Activated effector memory CD4-positive, alpha-beta T cell treated with anti-CD3 and anti-CD28 coated beads, Interleukin-2, amount 50 U/mL, for 16 hours (primary cell): ENCODE measurements at regions not wholly inside any gene's neighbourhood (a gene's known extent, or its start where the extent isn't known, plus 50 kb on each side); places are given as distances from the start of the nearest gene placed in this dataset.

Experiments used
- DNase-seq: peaks from one replicate; pipeline ENCODE4 v3.0.0-alpha.2; 2020

DNA sequence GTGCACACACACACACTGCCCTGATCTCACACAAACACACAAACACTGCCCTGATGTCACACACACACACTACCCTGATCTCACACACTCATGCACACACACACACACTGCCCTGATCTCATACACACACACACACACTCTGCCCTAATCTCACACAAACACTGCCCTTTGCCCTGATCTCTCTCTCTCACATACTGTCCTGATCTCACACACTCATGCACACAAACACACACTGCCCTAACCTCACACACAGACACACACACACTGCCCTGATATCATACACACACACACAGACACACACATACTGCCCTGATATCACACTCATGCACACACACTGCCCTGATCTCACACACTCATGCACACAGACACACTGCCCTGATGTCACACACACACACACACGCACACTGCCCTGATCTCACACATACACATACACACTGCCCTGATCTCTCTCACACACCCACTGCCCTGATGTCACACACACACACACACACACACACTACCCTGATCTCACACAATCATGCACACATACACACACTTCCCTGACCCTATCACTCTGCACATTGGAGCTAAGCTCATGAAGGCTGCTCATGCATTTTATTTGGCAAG is 97.6 kb upstream of the DIO3 start:
- DNase-seq = no peak

DNA sequence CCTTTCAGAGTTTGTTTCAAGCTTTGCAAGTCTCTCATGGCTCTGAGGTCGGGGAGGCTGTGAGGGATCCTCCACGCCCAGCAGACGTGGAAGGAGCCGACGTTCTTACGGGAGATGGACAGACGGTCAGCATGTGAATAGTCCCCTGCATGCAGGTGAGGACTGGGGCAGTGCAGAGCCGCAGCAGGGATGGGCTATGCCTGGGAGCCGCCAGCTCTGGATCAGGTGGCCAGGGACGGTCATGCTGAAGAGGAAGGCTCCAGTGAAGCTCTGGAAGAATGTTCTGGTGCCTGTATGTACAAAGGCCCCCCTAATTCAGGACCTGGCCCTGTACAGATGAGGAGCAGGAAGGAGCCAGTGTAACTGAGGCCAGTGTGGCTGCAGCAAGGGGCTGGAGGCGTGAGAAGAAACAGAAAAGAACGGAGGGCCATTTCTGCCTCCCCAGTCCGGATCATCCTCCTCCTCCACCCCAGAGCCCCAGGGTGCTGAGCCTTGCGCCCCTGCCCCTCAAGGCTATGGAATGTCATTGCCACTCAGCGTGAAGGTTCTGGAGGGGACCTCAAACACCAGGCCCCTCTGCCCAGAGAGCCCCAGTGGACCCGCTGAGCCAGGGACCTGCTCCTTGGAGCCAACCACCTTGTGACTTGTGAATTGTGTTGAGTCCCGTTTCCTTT is 96.8 kb upstream of the DIO3 start:
- DNase-seq = no peak

DNA sequence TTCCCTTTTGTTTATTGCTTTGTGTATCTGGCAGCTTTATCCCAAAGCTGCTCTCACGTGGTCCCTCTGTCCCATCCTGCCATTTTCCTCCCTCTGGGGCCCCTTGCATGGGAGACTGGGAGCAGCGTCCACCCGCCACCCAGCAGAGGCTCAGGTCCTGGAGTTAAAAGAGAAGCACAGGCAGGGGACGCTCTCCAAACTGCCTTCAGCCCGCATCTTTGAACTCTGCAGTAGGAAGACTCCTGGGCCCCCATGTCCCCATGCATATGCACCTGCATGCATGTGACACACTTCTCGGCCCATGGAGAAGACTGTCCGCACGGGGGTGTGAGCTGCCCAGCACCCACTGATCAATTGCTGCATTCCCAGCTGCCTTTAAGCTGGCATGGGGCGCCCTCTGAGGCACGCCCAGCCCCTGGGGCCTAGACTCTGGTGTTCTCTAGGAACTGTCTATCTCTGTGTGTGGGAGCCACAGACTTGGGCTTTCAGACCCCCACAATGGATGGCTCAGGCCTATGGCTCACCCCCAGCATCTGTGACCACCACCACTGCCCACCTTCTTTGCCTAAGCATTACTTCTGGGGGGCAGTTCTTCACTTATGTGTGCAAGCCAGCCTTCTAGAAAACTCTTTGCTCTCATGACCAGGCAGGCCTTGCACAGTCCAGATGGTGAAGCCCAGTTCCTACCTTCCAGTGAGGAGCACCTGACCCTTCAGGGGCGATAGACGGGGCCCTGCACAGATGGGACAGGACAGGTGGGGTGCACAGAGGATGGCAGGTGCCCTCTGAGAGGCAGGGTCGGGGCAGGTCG is 96.1 kb upstream of the DIO3 start:
- DNase-seq = no peak

DNA sequence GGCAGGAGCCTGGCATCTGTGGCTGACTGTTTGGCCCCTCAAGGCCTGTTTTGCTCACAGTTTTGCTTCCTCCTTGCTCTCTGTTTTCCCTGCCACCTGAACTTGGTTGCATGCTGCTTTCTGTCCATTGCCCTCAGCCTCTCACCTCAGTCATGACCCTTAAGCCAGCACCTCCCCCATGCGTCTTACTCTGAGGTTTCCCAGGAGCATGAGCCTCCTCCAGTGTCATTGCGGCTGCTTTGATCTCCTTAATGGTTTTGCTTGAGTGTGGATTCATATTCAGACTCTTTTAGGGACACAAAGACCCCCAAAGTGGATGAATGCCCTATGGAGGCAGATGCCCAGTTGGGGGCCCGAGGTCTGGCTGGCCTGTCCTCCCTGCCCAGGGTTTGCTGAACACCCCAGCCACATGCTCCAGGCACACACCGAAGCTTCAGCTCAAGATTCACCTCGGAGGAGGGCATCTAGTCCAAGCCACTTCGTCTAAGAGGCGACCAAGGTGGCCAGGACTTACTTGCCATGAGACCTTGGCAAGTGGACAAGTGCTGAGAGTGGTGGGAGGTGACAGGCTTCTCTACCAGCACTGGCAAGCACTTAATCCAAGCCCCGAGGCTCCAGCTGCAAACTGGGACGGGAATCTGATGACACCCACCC is 95.4 kb upstream of the DIO3 start:
- DNase-seq = no peak

DNA sequence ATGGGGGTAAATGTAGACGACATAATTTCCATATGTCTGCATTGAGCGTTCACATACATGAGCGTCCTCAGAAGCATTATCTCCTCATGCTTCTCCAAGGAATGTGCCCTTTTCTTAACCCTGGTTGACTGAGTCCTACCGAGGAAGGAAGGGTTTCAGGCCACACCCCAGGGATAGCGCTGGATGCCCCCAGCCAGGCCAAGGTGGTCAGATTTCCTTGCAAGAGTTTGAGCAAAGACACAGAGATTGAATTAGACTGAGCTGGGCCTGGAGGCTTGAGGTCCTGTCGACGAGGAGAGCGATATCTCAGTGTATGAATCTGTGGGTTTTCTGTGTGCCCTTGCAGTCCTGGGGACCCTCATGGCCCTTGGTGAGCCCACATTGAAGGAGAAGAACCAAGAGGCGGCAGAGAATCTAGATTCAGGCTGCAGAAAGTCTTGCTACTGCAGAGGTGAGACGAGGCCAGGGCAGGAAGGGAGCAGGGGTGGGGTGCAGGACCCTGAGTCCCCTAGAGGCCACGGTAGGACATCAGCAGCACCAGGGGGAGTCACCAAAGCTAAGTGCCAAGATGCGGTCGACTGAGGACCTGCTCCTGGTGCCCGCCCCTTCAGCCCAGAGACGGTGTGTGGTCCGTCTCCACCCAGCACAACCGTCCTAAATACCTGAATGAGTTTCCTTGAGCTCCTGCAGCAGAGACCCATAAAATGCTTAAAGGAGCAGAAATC is 94.7 kb upstream of the DIO3 start:
- no peak for DNase-seq

DNA sequence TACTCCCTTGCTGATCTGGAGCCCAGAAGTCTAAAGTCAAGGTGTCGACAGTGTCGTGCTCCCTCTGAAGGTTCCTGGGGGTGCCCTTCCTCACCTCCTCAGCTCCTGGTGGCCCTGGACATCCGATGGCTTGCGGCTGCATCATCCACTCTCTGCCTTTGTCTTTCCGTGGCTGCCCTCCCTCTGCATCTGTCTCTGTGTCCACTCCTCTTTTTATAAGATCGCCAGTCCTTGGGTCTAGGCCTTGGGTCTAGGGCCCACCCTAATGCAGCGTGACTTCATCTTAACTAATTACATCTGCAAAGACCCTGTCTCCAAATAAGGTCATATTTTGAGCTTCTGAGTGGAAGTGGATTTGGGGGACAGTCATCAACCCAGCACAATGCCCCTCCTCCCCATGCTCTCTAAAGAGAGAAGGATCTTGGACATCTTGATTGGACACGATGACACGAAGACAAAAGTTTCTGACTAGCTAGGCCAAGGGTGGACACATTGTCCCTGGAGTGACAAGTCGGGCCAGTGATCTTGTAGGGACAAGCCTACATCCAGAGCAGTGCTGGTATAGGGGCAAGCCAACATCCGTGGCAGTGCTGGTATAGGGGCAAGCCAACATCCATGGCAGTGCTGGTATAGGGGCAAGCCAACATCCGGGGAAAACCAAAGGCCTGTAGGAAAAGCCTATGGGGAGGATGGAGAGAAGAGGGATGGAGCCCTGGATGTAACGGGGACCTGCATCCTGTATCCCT is 93.9 kb upstream of the DIO3 start:
- DNase-seq = no peak

DNA sequence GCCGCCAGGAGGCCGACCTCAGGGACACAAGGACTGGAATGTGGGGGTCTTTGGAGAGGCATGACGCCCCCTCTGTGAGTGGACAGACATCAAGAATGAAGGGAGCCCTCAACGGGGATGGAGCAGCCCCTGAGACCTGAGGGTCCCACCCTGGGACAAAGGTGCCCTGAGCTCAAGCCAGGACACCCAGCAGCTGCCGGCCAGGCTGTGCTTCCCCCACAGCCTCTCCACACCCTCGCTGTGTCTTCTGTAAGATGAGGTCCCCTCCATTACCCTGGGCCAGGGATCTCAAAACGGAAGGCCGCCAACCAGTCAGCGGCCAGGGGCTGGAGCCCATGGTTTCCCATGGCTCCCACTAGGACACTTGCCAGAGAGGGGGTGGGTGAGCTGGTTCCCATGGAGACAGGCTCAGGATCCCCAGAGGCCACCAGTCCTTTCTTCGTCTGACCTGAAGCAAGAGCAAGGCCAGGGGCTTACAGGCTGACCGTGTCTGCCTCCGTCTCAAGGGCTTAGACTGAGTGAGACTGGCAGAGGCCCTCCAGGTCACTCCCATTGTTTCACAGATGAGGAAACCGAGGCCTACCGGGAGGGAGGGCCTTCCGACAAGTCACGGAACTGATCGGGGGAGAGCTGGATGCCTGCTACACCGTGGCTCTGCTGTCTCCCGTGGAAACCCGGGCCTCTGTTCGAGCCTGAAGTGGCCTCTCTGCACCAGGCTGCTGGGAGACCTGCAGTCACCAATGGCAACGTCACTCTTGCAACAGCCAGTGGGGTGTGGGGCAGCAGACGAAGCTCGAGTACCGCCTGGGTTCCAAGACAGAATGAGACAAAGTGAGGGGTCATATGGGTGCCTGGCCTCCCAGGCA is 91.7 kb upstream of the DIO3 start:
- peak; percentile 53 for DNase-seq

DNA sequence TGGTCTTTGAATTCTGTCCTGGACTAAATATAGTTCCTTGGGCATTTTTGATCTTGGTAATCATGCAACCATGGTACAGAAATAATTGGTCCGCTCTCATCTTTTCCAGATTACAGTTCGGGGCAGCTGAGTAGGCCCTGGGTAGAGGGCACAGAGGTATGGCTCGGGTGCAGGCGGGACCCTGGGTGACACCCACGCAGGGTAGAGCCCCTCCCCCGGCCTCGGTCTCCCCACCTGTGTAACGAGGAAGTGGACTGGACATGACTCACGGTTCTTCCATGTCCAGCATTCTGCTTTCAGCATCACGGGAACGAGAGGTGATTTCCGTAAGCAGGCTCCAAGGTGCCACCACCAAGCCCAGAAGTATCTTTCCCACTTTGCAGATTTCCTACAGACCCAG is 91.0 kb upstream of the DIO3 start:
- DNase-seq = no peak

DNA sequence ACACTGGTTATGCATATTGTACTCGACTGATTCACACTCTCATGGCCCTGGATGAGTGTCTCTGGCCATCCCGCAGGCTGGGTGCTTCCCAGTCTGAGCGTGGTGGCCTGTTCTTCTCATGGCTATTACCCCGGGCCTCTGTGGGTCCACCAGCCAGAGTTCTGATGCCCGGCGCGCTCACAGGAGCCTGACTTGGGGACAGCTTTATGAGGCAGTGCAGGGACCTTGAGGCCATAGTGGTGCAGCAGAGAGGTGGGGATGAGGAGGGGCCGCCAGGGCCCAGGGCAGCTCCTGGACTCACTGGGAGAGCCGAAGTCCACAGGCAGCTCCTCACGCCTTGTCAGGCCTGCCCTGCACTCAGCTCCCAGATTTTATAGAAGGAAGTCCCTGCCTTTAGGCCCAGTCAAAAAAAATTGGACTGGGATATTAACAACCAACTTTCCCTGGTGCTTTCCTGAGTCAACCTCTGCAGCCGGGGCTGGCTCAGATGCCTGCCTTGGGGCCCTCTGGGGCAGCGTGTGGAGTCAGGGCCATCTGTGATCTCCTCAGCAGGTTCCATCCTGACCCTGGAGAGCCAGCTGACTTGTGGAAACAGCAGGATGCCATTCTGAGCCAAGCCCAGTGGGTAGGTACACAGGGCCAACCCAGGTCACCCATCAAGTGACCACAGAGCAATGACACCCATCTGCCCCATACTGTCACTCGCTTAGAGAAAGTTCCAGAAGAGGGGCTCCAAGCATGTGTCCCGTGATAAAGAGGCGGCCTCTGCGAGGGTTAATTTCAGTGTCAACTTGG is 89.4 kb upstream of the DIO3 start:
- peak; percentile 49 for DNase-seq

DNA sequence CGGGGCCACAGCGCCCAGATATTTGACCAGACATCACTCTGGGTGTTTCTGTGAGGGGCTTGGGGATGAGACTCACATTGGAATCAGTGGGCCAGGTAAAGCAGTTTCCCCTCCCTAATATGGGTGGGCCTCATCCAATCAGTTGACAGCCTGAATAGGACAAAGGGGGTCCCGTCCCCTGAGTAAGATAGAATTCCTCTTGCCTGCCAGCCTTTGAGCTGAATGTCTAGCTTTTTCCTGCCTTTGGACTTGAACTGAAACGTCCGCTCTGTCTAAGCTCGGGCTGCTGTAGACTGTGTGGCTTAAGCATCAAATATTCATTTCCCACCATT is 88.8 kb upstream of the DIO3 start:
- DNase-seq = no peak

DNA sequence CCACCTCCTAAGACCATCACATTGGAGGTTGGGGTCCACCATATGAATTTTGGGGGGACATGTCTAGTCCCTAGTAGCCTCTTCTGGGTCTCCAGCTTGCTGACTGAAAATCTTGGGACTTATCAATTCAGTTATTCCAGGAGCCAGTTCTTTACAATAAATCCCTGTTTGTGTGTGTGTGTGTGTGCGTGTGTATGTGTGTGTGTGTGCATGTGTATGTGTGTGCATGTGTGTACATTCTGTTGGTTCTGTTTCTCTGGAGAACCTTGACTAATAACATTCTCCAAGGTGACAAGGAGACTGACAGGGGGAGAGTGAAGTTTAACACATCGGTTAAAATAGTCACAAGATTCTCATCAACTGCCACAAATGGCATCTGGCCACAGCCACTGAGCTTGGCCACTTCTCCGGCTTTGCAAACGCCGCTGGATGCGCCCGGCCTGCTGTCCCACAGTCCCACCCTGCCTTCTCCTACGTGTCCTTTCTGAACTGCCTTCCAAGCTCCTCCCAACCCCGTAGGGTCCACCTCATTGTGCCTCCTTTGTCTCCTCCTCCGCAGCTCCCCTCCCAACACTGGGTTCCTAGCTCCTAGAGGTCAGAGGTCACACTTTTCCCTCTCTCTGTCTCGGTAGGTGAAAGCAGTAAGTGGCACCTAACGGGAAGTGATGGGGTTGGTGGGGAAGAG is 88.1 kb upstream of the DIO3 start:
- no peak for DNase-seq

DNA sequence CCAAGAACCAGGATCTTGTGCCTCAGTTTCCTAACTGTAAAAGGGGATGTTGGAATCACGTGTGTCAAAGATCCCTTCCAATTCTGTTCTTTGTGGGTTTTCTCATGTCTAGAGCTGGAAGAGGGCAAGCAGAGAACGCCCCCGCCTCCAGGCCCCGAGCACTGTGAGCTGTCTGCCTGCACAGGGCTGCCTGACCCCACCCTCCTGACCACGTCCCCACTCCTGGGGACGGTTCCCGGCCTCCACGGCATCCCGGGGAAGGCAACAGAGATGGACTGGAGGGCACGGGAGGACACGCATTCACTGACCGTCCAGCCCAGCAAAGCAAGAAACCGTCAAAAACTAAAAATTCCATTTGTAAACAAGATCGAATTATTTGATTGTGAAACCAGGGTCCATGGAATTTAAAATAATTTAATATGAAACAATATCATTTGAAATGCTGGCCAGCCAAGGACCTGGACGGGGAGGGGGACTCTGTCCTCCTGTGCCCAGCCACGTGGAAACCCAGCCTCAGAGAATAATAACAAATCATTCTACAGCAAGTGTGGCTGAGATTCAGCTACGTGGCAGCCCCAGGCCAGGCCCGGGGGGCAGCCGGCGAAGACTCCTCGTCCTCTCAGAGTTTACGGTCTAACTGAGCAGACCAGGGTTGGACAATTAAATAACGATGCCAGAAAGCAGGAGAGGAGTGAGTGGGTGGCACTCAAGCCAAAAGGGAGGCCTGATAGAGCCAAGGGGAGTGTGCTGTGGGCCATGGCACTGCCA is 87.3 kb upstream of the DIO3 start:
- no peak for DNase-seq

DNA sequence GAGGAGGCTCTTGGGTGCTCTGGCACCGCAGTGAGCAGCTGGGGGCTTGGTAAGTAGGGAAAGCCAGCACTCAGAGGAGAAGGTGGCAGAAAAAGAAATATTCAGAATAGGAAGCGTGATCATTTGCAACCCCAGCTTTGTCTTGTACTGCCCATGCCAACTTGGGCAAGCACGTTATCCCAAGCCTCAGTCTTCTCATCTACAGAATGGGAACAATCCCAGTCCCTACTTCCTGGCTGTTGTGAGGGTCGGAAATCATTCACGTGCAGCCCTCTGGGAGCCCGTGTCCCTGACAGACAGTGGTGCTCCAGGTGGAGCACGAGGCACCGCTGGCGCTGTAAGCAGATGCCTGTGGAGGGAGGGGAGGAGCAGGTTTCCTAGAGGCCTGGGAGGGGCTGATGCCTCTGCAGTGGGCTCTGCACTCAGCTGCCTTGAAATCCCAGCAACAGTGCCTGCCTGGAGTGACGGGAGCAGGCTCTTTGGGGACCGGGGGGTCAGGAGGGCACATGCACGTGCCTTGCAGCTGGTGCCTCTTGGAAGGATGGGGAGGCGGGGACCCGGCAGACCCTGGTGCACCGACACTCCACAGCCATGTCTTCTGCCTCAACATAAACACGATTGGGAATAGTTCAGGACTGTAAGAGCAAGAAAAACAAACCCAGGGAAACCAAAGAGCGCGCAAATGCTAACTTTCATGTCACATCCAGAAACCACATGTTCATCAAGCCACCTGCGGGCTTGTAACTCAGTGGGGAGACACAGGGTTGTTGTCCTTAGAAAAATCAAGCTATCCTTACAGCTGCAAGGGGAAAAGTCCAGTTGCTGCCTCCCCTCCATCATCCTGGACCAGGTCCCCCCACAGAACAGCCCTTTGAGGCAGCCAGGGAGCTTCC is 86.5 kb upstream of the DIO3 start:
- peak; percentile 53 for DNase-seq

DNA sequence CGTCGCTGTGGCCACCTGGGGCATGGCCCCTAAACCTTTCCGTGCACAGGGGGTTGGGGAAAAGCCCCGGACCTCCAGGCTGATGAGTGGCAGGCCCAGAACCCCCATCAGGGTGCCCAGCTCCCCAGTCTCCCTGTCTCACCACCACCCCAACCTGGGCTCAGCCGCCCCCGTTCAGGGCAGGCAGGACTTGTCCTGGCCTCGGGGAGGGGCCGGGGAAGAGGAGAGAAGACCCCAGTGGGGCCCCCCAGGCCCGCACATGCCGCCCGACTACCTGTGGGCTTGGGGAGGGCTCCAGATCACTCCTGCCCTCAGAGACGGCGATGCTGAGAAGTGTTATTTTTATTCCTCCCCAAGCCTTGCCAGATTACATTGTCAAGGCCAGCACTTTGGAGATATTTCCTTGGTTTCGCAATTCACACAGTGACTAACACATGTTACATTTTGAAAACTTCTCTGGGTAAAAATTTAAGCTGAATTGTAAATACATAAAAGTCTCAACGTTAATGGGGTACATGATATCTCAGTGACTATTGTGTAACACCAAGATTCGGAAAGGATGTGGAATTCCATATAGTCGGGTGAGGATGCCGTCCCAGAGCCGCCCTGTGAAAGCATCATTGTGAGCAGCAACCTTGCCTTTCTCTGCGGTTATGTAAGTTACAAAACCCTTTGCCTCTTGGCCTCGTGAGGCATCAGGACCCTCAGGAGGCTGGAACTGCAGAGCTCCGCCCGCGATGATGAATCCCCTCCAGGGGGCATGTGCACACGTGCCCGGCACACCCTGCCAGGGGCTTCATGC is 85.6 kb upstream of the DIO3 start:
- DNase-seq = no peak

DNA sequence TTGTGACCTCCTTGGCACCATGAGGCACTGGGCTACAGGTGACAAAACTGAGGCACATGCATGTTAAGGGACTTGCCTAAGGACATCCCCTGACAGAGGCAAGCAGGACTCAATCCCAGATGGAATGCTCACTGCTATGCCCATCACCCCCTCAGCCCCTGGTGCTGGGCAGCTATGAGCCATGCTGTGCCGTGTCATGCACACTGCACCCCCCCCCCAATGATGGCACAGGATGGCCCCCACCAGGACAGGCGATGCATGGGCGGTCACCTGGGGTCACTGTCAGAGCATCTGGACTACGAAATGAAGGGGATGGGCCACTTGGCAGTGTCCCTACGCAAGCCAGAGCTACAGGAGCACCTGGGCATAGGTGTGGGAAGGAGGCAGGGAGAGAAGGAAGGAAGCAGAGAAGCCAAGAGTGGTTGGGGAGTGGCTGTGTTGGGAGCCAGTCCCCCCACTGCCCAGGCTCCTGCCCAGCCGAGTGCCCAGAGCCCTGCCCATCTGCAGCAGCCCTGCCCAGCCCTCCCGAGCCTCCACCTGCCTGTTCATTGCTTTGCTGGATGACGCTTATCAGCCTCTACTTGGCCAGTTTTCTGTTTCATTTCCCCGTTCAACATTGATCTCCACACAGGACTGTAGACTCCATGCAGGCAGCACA is 84.9 kb upstream of the DIO3 start:
- no peak for DNase-seq

DNA sequence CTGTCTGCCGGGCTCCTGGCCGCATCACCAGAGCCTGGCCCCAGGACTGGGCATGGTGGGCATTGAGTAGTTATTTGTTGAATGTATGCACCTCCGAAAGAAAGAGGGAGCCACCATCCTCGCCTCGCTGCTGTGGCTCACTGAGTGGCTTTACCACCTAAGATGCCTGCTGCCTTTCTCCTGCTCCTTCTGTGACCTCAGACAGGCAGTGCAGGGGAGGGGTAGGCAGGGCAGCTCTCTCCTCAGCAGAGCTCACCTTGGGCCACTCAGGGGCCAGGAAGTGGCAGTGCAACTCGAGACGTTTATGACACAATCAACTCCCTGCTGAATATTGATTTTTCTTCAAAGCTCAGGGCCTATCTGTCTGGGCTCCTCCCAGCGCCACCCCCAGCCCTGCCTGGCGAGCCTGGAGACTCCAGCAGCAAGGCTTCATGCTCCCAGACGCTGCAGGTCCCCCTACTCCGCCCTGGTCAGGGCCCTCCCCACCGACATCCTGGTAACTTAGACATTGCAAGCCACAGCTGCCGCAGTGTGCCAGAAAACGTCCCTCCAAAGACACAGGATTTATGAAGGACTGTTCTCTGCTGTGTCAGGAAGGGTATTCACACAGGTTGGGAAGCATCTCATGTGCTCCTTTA is 84.3 kb upstream of the DIO3 start:
- peak; percentile 46 for DNase-seq
